GM21576 (cell line): ENCODE measurements at regions not wholly inside any gene's neighbourhood (a gene's known extent, or its start where the extent isn't known, plus 50 kb on each side); places are given as distances from the start of the nearest gene placed in this dataset.
"Not testable (repeated sequence)": the region's sequence is repeated elsewhere in the genome, so short reads cannot be mapped to it uniquely, and the experiment has no call there.

Experiments
- ATAC-seq: cut with Tn5 transposase; IDR thresholded peaks from one replicate; pipeline ENCODE4 v1.9.1; 2021; ENCODE audit warnings: mild to moderate bottlenecking, moderate library complexity; ENCODE audit not compliant: unreplicated experiment

DNA sequence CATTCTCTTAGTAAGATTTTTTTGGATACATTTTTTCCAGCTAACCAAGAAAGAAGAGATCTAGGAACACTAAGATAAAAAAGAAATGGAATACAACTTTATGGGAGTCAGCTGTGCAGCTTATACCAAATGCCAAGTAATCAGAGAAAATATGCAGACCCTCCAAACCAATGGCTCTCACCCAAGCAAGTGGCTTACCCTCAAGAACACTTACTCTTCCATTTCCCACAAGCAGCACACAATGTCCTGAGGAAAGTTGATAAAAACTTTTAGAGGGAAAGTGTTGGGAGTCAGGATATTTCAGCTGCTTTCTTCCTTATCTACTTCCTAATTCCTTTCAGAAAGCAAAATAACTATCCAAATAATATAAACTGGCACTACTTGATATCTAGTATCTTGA, 631.8 kb downstream of the RWDD3 start:
- no peak for ATAC-seq

DNA sequence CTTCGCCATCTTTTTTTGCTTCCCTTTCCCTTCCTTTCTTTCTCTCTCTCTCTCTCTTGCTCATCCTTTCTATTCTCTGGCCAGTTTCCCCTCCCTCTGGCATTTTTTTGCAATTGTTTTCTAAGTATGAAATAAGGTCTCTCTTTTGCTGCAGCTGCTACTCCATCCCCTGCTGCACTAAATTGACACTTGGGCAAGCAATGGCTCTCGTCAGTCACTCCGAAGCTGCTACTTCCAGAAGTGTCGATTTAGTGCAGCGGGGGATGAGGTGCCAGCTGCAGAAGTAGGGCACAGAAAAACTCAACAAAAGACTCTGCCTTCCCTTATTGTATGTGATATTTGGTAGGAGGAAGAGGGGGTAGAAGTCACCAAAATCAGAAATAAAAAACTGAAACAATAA, 642.3 kb downstream of the RWDD3 start:
- no peak for ATAC-seq

DNA sequence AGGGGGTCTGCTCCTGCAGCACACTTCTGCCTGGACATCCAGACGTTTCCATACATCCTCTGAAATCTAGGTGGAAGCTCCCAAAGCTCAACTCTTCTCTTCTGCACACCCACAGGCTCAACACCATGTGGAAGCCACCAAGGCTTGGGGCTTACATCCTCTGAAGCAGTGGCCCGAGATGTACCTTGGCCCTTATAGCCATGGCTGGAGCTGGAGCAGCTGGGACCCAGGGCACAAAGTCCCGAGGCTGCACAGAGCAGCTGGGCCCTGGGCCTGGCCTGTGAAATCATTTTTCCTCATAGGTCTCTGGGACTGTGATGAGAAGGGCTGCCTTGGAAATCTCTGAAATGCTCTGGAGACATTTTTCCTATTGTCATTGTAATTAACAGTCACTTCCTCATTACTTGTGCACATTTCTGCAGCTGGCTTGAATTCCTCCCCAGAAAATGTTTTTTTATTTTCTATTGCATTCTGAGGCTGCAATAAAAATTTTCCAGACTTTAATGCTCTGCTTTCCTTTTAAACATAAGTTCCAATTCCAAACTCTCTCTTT, 645.6 kb downstream of the RWDD3 start:
- ATAC-seq: no peak

DNA sequence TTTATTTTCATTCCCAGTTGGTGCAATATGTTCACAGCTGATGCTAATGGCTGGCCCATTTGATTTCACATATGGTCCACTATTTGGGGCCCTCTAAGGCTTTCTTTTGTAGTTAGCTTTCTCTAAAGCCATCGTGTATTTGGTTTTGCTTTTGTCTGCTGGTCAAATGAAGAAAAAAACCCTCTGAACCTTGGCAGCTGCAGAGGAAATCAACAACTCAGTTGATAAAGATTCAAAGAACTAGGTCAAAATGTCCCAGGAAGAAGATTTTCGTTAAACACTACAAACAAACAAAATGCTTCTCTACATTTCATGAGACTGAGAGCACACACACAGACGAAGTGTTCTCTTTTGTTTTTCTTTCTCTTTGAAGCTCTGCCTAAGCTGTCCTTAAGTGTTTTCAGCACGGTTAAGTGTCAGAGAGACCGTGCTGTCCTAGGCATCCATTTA, 655.0 kb downstream of the RWDD3 start:
- no peak for ATAC-seq

DNA sequence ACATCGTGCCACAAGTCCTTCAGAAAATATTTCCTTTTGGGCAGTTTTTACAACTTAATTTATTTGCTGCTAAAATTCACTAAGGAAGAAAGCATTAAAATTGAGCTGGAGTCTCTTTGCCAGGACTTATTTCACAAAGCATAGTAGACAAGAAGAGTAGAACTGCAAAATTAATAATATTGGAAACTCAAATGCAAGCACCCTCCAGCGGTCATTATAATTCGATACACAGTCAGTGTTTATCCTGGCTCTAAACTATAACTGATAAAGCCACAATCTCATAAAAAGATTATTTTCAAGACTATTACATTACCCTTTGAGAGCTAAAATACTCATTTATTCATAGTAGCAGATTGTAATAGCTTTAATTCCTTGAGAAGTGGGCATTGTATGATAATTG, 655.4 kb downstream of the RWDD3 start:
- no peak for ATAC-seq

DNA sequence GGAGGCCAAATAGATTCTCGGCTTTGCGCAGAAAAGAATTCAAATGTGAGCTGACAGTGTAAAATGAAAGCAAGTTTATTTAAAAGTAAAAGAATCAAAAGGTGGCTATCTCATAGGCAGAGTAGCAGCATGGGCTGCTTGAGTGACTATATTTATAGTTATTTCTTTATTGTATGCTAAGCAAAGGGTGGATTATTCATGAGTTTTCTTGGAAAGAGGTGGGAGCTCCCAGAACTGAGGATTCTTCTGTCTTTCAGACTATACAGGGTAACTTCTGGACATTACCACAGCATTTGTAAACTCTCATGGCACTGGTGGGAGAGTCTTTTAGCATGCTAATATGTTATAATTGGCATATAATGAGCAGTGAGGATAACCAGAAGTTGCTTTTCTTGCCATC, 659.9 kb downstream of the RWDD3 start:
- ATAC-seq: no peak

DNA sequence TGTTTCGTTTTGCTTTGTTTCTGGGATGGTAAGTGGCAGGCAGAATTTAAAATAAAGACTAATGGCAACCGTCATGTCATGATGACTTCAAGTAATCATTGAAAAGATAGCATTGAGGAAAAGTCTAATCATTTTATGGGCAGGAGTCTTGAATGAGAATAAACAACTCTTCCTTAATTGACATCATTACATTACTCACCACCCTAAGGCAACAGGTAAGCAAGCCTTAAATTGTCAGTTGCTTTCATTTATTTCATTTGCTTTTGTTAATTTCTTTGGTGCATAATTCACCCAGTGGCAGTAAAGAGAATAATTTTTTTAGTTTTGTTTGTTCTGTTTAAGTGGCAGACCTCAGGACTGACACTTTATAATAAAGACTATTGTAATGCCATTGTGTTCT, 669.0 kb downstream of the RWDD3 start:
- ATAC-seq: no peak

DNA sequence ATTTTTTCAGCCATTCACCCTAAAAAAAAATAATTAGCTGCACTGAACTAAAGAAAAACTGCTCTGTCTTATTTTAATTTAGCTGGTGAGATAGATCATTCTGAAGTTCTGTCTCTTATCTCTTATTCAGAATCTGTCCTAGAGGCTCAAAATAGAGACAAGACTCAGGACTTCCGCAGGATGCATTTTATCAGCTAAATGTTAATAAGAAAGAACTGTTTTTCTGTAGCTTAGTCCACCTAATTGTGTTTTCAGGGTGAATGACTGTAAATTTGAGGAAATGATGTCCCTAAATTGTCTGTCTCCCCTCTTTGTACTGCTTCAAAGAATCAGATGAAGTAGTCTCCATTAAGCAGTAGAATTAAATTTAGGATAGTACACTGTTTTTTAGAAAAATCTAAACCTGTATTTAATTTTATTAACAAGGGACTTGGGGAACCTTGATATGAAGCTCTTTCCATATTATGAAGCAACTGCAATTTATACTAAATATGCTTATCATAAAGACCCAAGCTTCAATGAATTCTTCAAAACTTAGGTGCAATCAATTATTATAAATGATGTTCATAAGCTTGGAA, 671.9 kb downstream of the RWDD3 start:
- ATAC-seq: no peak

DNA sequence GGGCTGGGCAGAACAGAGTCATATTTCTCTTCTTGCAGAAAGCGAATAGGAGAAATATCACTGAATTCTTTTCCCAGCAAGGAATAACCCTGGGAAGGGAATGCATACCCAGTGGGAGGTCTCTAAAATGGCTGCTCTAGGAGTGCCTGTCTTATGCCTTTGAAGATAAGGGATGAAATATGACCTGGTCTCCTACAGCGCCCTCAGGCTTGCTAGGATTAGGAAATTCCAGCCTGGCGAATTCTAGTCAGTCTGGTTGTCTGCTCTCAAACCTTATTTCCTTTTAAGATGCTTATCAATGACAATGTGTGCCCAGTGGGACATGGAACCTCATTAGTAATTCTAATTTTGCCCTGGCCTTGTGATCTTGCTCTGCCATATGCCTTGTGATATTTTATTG, 677.7 kb downstream of the RWDD3 start:
- not testable (repeated sequence) for ATAC-seq

DNA sequence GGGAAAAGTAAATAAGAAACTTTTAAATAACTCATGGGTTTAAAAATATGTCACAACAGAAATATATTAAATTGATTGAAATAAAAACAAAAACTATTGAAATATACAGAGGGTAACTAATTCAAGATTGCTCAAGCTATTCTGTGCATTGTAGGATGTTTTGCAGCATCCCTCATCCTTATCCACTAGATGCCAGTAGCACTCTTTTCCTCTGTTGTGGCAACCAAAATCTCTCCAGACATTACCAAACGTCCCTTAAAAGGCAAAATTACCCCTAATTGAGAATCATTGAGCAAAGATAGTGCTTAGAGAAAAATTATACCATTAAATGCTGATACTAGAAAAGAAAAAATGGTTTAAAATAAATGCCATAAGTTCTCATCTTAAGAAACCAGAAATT, 682.6 kb downstream of the RWDD3 start:
- no peak for ATAC-seq

DNA sequence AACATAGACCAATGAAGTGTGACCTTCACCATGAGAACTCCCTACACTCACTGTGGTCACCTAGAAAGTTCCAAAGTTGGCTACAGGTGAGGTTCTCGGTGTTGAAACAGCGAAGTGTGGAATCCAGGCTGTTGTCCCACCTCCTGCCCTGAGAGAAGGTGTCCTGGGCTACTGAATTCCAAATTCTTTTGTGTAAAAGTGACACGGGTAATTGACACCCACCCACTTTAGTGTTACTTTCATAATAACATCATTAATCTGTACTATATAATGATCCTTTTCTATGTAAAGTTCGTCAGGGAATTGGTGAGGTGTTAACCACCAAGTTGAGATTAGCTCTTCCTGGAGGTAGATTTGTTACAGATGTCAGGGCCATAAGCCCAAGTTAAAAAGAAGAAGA, 690.7 kb downstream of the RWDD3 start:
- no peak for ATAC-seq

DNA sequence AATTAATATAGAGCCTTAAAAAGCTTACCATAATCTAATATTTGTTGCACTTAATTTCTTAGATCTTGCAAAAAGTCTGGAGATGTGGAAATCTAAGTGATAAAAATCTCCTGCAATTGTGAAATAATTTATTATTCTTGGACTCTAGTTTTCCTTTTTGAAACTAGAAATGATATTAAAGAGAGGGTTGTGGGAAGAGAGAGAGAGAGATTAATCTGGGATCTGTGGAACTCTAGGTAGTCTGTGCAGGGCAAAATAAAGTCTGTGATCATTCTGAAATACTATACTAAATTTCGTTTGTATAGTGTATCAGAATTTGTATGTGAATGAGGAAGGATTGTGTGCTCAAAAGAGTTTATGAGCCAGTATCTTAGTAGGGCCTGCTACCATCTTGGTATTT, 692.3 kb downstream of the RWDD3 start:
- ATAC-seq: no peak

DNA sequence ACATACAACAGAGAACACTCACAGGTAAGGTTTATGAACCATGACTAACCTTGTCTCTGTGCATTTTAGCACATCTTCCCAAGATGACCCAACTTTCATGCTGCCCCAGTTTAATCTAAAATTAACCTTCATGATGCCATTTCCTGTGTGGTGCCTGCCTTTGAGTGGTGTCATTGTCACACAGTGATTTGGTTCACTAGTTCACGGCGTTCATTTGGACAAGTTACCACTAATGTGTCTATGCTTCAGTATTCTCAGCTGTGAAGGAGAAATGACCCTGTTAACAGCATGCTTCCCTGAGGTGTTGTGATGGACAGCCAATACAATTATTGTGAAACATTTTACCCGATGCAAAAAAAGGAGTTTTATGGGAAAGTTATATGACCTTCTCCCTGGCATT, 693.1 kb downstream of the RWDD3 start:
- ATAC-seq: no peak

DNA sequence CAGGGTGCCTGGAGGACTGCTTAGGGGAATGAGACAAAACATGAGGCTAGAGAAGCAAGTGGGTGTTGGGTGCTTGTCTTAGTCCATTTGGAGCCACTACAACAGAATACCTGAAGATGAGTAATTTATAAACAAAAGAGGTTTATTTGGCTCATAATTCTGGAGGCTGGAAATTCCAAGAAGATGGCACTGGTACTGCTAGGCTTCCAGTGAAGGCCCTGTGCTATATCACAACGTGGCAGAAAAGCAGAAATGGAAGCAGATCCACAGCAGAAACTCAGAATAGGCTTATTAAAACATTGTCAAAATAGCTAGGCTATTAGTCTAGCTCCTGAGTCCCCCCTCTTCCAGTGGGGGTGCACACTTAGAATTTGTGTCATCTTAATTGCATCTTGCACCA, 701.7 kb downstream of the RWDD3 start:
- ATAC-seq: no peak

DNA sequence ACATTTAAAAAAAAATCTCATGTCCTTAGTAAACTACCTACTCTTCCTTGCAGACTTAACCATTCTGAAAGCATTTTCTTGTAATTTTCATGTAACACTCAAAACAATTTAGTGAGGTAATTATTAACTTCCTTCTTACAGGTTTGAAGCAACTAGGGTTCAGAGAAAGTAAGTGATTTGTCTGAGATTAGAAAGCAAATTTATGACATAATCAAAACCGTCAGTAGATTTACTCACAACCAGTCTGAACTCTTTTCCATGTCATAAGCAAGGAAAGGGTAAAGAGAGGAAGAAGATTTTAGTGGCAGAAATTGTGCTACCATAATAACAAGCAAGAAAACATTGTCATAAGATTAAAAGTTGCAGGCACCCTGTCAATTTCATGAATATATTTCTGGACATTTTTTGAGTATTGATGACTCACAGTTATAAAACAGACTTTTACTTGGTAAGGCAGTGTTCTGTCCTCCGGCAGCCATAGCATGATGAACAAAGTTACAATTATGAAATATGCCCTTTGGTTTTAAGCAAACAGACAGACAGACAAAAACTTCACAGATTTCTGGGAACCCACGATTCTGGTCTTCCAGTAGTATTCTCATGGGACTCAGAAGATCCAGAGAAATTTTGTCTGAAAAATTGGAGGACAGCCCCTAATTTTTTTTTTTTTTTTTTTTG, 707.2 kb downstream of the RWDD3 start:
- no peak for ATAC-seq

DNA sequence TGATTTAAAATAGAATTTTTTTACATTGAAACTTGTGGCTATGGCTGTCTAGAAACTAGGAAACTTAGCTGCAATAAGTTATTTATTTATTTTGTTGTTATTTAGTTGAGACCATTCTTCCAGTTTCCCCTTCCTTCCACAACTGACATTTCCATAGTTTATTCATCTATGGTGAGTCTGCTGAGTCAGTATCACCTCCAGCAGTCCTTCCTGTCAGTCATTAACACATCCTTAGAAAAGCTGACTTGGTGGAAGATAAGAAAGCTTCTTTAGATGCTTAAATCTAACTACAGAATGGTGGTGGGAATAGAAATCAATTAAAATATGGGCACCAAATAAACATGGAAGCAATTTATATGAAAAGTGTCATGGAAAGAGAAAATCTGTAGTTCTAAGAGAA, 714.0 kb downstream of the RWDD3 start:
- no peak for ATAC-seq

DNA sequence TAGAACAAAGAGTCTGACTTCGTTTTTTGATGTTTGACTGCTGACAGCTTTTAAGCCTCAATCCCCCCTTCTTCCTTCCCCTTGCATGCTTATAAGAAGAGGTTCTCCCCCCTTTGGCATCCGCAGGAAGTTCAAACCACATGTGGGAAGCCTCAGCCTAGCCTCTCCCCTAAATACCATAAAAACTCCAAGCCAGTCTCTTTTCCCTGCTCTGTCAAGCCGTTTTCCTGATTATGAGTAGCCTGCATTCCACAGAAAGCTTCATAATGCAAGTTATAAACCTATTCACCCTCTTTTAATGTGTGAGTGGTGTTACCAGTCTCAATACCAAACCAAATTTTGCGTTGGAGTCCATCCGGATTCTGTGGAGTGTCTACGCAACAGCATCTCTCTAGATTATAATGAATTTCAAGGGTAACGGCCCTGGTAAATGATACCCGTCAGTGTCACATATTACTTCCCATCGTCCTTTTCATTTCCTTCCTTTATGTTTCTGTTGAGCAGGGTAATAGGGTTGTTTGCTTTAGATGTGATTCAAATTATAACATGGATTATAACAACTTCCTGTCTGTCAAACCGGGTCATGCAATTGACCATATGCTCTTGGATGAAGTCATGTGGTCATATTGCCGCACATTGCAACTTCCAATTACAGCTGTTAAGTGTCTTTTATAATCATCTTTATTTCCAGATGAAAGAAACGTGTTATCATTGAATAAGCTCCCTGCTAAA, 717.5 kb downstream of the RWDD3 start:
- no peak for ATAC-seq

DNA sequence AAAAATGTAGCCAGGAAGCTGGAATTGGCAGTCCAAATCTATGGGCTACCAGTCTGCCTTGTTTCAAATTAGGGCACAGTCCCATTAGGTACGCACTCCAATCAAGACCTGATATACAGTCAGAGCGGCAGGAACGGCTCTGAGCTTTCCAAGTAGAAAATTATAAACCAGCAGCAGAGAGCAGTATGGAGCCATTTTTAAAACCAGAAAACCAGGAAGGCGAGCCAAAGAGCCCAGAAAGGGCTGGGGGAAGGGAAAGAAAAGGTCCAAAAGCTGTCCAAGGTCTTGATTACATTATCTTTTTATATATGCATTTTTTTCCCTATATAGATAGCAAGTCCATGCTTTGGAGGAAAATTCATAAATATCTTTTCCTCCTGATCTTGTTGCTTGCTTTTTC, 719.0 kb downstream of the RWDD3 start:
- no peak for ATAC-seq

DNA sequence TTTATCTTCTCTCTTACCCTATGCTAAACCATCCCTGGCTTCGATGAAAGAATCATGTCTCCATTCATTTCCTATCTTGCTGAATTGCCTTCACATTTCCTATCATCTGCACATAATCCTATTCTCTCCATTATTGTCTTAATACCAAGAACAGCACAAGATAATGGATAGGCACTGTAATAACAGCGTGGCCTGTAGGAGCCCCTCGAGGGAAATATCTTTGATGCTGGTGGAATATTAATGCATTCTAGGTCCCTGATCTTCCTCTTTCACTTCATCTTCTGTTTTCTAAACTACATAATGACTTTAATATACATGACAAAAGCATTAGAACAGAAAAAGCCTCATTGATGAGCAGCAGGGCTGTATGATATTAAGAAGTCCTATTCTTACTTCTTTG, 720.6 kb downstream of the RWDD3 start:
- ATAC-seq: no peak

DNA sequence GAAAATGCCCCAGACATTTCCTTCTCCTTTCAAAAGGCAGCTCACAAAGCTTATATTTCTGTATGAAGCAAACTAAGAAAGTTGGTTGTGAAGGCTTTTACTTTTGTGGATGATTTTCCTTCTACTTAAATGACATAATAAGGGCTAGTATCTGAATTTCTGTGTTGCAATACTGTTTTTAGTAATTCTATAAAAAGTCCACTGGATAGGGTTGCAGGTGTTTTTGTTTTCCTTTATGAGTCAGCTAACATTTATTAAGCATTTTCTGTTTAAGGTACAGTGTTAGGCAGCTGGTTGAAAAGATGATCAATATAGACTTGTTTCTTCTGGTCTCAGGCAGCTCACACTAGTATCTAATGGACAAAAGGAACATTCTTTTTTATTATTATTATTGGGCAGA, 722.2 kb downstream of the RWDD3 start:
- ATAC-seq: no peak

DNA sequence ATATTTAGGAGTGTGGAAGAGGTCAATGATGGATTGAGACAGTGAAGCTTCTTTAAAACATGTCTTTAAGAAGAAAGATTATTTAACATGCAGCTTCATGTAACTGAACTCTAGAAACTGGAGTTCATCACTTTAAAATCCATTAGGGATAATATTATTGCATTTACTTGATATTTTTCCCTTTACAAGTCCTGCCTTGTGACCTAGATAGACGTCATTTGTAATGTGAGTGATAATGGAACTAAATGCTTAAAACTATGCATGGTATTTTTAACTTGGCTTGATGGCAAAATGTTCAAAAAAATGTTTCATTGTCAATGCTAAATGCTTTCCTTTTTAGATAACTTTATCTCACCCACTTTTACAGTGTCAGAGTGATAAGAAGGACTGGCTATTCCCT, 723.7 kb downstream of the RWDD3 start:
- ATAC-seq: no peak

DNA sequence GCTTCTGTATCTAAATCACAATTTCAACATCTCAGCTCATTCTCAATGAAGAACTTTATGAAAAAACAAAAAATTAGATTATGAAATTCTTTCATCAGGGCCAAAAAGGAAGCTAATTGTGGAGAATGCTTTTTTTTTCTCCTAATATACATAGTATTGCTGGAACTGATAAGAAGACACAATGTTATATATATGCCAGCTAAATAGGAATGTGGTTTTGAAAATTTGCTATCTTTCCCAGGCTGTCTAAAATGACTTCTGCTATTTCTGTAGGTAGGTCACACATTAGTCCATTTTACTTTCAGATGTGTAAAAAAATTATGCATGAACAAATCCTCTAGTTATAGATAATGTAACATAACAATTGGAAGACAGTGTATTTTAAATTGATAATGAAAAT, 732.9 kb downstream of the RWDD3 start:
- ATAC-seq: no peak
